Pancreas (tissue), 10 donors: ENCODE measurements at regions not wholly inside any gene's neighbourhood (a gene's known extent, or its start where the extent isn't known, plus 50 kb on each side); places are given as distances from the start of the nearest gene placed in this dataset.

Source experiments
- ATAC-seq, 4 donors: fragments of 200-7000 bp; cut with Tn5 transposase; one replicate each; pipeline versions ENCODE4 v1.8.0 to v1.9.1; 2020; ENCODE audit warnings: mild to moderate bottlenecking in 4 of 4, moderate library complexity in 4 of 4
- DNase-seq, 6 donors: peaks; one replicate each; pipeline ENCODE4 v3.0.0-alpha.2; 2020
- FAIRE-seq: peaks from 2 replicates; lab custom pipeline; 2012; peaks lifted over from hg19 to GRCh38; lab: Jason Lieb, UNC
- H3K27ac ChIP-seq, 4 donors: fragments of 200-600 bp; sonication (generic); 1 replicate in 3 of 4; 2 replicates in 1 of 4; pipeline versions ENCODE4 v1.5.0 to v1.8.0; 2020
- H3K27me3 ChIP-seq, 4 donors: fragments of 200-600 bp; one replicate each; pipeline ENCODE4 v1.8.0; 2021
- H3K36me3 ChIP-seq, 3 donors: fragments of 200-600 bp; sonication (generic) in 1 of 3; one replicate each; pipeline versions ENCODE4 v1.5.0 to v1.8.0; 2020 to 2021
- H3K4me1 ChIP-seq, 3 donors: fragments of 200-600 bp; one replicate each; pipeline ENCODE4 v1.8.0; 2021
- H3K4me3 ChIP-seq, 4 donors: fragments of 200-600 bp; sonication (generic) in 2 of 4; one replicate each; pipeline versions ENCODE4 v1.5.0 to v1.8.0; 2020 to 2021
- H3K9me3 ChIP-seq, 4 donors: fragments of 200-600 bp; one replicate each; pipeline ENCODE4 v1.8.0; 2021
- CTCF ChIP-seq, 4 donors: fragments of 200-600 bp; sonication (generic) in 3 of 4; IDR thresholded peaks; one replicate each; pipeline versions ENCODE4 v1.5.0 to v1.8.0; 2021; ENCODE audit warnings: antibody characterized with exemption in 4 of 4
- WGBS, 2 donors: extraction: QIAGEN DNeasy Blood & Tissue Kit; methylation state at CpG; one replicate each; pipeline ENCODE4 v1.1.7; 2013; 5-methylcytosine and 5-hydroxymethylcytosine counted together
- intact Hi-C, 3 donors: fragments of 100-400 bp; cut with DNase I; formaldehyde crosslinking; loops; one replicate each; pipeline versions ENCODE4 v1.11.1 to v1.14.2; 2022
- donor health status: healthy with polysubstance abuse.
- donor health status: DM: no; HTN: no; CAD: no; lungs with moderate emphysema.
- donor health status: DM: no; HTN: no; CAD: no.
- donor health status: control.
- donor health status: control.
- donor health status: Bipolar disorder and iron deficiency.
- donor health status: DM: yes; HTN: yes; CAD: no.
- donor health status: DM: no; HTN: no; CAD: no.
- donor health status: DM: no; HTN: no; CAD: no.
- donor health status: DM: yes; HTN: yes; CAD: no.

GRCh38 chr3:168753724-168754123 lies 658.0 kb upstream of the GOLIM4 start:
- no peak overlapping the region for H3K27ac ChIP-seq
- no peaks in the 10 kb centered on the region for H3K9me3 ChIP-seq
- no peaks in the 10 kb centered on the region for H3K4me1 ChIP-seq
- TF ChIP-seq CTCF (IDR thresholded peaks at IDR 0.05), result no peak
- no peaks in the 10 kb centered on the region for H3K36me3 ChIP-seq
- no peak overlapping the region for H3K4me3 ChIP-seq
- intact Hi-C loops, result no loop called here
- ATAC-seq, result no peak
- DNase-seq, result no peak
- H3K27me3 ChIP-seq, result no peaks in the 10 kb centered on the region
- WGBS, 2 donors, result 71 to 94% methylated on average over 1 of the region's 1 CpG
- no peak for FAIRE-seq

GRCh38 chr3:168752339-168752738 lies 656.6 kb upstream of the GOLIM4 start:
- no peak for TF ChIP-seq CTCF (IDR thresholded peaks at IDR 0.05)
- no peaks in the 10 kb centered on the region for H3K9me3 ChIP-seq
- no peak for DNase-seq
- no peak overlapping the region for H3K27ac ChIP-seq
- H3K27me3 ChIP-seq, result no peaks in the 10 kb centered on the region
- no peaks in the 10 kb centered on the region for H3K4me1 ChIP-seq
- H3K4me3 ChIP-seq, result no peak overlapping the region
- no peak for ATAC-seq
- H3K36me3 ChIP-seq, result no peaks in the 10 kb centered on the region
- intact Hi-C loops, result no loop called here
- FAIRE-seq, result no peak

GRCh38 chr3:168747697-168748096 lies 652.0 kb upstream of the GOLIM4 start:
- H3K36me3 ChIP-seq, result no peaks in the 10 kb centered on the region
- FAIRE-seq (no peak), DNase-seq (no peak), ATAC-seq (no peak)
- TF ChIP-seq CTCF (IDR thresholded peaks at IDR 0.05), result no peak
- no peaks in the 10 kb centered on the region for H3K4me1 ChIP-seq
- H3K27ac ChIP-seq, result no peak overlapping the region
- H3K27me3 ChIP-seq, result no peaks in the 10 kb centered on the region
- H3K4me3 ChIP-seq, result no peak overlapping the region
- WGBS, 2 donors, result 57 to 70% methylated on average over 3 of the region's 3 CpGs
- intact Hi-C loops, result no loop called here
- no peaks in the 10 kb centered on the region for H3K9me3 ChIP-seq

- Histone ChIP-seq H3K27me3 (no peaks in the 10 kb centered on the region), H3K27ac (no peak overlapping the region), H3K36me3 (no peaks in the 10 kb centered on the region), H3K9me3 (no peaks in the 10 kb centered on the region), H3K4me1 (peaks cover 0 to 4% (median 0%) of the 10 kb centered on the region in 3 donors), H3K4me3 (no peak overlapping the region)
- intact Hi-C loops, result no loop called here
- 87 to 96% methylated on average over 6 of the region's 6 CpGs for WGBS, 2 donors
- TF ChIP-seq CTCF (IDR thresholded peaks at IDR 0.05), result no peak
- ATAC-seq (no peak), FAIRE-seq (no peak), DNase-seq (no peak)
Observed at GRCh38 chr3:168738527-168739325, 643.0 kb upstream of the GOLIM4 start.

GRCh38 chr3:168736202-168736601 lies 640.5 kb upstream of the GOLIM4 start:
- 19 to 23% methylated on average over 2 of the region's 2 CpGs for WGBS, 2 donors

More at GRCh38 chr3:168736202-168736601, 640.5 kb upstream of the GOLIM4 start:
- no peaks in the 10 kb centered on the region for H3K27me3 ChIP-seq
- H3K4me1 ChIP-seq, result peaks cover 0 to 4% (median 0%) of the 10 kb centered on the region in 3 donors
- DNase-seq, result no peak
- H3K4me3 ChIP-seq, result no peak overlapping the region
- intact Hi-C loops, result no loop called here
- no peaks in the 10 kb centered on the region for H3K36me3 ChIP-seq
- H3K27ac ChIP-seq, result no peak overlapping the region
- no peak for TF ChIP-seq CTCF (IDR thresholded peaks at IDR 0.05)
- H3K9me3 ChIP-seq, result no peaks in the 10 kb centered on the region
- FAIRE-seq, result no peak
- peak in 2 of 4 donors; percentile 51 to 56 for ATAC-seq
